MM.1S (cell line): ENCODE measurements at regions not wholly inside any gene's neighbourhood (a gene's known extent, or its start where the extent isn't known, plus 50 kb on each side); places are given as distances from the start of the nearest gene placed in this dataset.

Source experiments
- CTCF ChIP-seq: fragments of 300-600 bp; sonication (generic); IDR thresholded peaks from 2 replicates; pipeline ENCODE4 v1.5.1; 2016; ENCODE audit warnings: antibody characterized with exemption, low read length, mixed read lengths
- EZH2phosphoT487 ChIP-seq: fragments of 300-600 bp; sonication (generic); IDR thresholded peaks from 2 replicates; pipeline ENCODE4 v1.6.1; 2018; ENCODE audit warnings: antibody characterized with exemption, low read length

GRCh38 chr3:41148478-41148877 is 50.8 kb upstream of the CTNNB1 start:
- TF ChIP-seq EZH2phosphoT487 (no peak), CTCF (no peak)
